DND-41 (cell line): ENCODE measurements at regions not wholly inside any gene's neighbourhood (a gene's known extent, or its start where the extent isn't known, plus 50 kb on each side); places are given as distances from the start of the nearest gene placed in this dataset.
"Not testable (repeated sequence)": the region's sequence is repeated elsewhere in the genome, so short reads cannot be mapped to it uniquely, and the experiment has no call there.

Experiments
- ATAC-seq: fragments of 200-7000 bp; cut with Tn5 transposase; 3 replicates; pipeline ENCODE4 v1.9.1; 2021; ENCODE audit warnings: low read depth; ENCODE audit not compliant: insufficient read depth
- DNase-seq: peaks from one replicate; pipeline ENCODE4 v3.0.0-alpha.2; 2020
- H2AFZ ChIP-seq: 2 replicates; pipeline ENCODE4 v1.6.0; 2012; ENCODE audit warnings: low read depth, low read length
- H3K27ac ChIP-seq: 2 replicates; pipeline ENCODE4 v1.5.1; 2012; ENCODE audit warnings: low read length, inconsistent platforms
- H3K27me3 ChIP-seq: fragments of 200-600 bp; sonication (generic); 2 replicates; pipeline ENCODE4 v1.6.0; 2012; ENCODE audit warnings: low read length, mild to moderate bottlenecking, inconsistent platforms; ENCODE audit not compliant: insufficient read depth, poor library complexity
- H3K36me3 ChIP-seq: 2 replicates; pipeline ENCODE4 v1.5.1; 2012; ENCODE audit warnings: low read length, inconsistent platforms; ENCODE audit not compliant: insufficient read depth
- H3K4me1 ChIP-seq: 2 replicates; pipeline ENCODE4 v1.5.1; 2012; ENCODE audit warnings: mild to moderate bottlenecking, low read length; ENCODE audit not compliant: insufficient read depth
- H3K4me2 ChIP-seq: 2 replicates; pipeline ENCODE4 v1.6.0; 2012; ENCODE audit warnings: mild to moderate bottlenecking, moderate library complexity, low read length, inconsistent platforms; ENCODE audit not compliant: insufficient read depth
- H3K4me3 ChIP-seq, 2 experiments: fragments of 200-600 bp in 1 of 2; shearing (Covaris generic) in 1 of 2; 2 replicates each; pipeline ENCODE4 v1.5.1; 2012 to 2016; ENCODE audit warnings: inconsistent platforms in 2 of 2, low read length in 2 of 2, mild to moderate bottlenecking in 2 of 2, low read depth in 1 of 2, moderate library complexity in 1 of 2
- H3K79me2 ChIP-seq: 2 replicates; pipeline ENCODE4 v1.6.0; 2012; ENCODE audit warnings: low read length, inconsistent platforms; ENCODE audit not compliant: insufficient read depth
- H3K9ac ChIP-seq: 2 replicates; pipeline ENCODE4 v1.6.0; 2012; ENCODE audit warnings: low read depth, mild to moderate bottlenecking, inconsistent platforms, low read length, moderate library complexity
- H3K9me3 ChIP-seq: 2 replicates; pipeline ENCODE4 v1.5.1; 2012; ENCODE audit warnings: low read length, moderate library complexity, mild to moderate bottlenecking, inconsistent platforms; ENCODE audit not compliant: insufficient read depth, severe bottlenecking
- H4K20me1 ChIP-seq: 2 replicates; pipeline ENCODE4 v1.6.0; 2012; ENCODE audit warnings: low read length; ENCODE audit not compliant: insufficient read depth
- CTCF ChIP-seq: IDR thresholded peaks from 2 replicates; pipeline ENCODE4 v1.5.1; 2012; ENCODE audit warnings: borderline replicate concordance, low read length, moderate library complexity, mild to moderate bottlenecking; ENCODE audit not compliant: poor library complexity, severe bottlenecking; ENCODE audit errors: extremely low read depth
- EZH2 ChIP-seq: IDR thresholded peaks from 3 replicates; pipeline ENCODE4 v1.6.1; 2012; ENCODE audit warnings: borderline replicate concordance, low read depth, mild to moderate bottlenecking, moderate library complexity, low read length, inconsistent platforms; ENCODE audit not compliant: severe bottlenecking

GRCh38 chr2:147141930-147142329 lies 702.9 kb upstream of the ACVR2A start:
- H2AFZ ChIP-seq: no peak overlapping the region
- no peak for ATAC-seq
- H3K79me2 ChIP-seq: no peaks in the 10 kb centered on the region
- no peaks in the 10 kb centered on the region for H3K4me1 ChIP-seq
- no peak for TF ChIP-seq EZH2
- no peak for TF ChIP-seq CTCF
- H3K4me3 ChIP-seq: no peak overlapping the region
- DNase-seq: no peak
- no peaks in the 10 kb centered on the region for H3K27me3 ChIP-seq
- H3K36me3 ChIP-seq: no peaks in the 10 kb centered on the region
- no peaks in the 10 kb centered on the region for H4K20me1 ChIP-seq
- H3K9me3 ChIP-seq: no peaks in the 10 kb centered on the region
- no peak overlapping the region for H3K9ac ChIP-seq
- no peak overlapping the region for H3K4me2 ChIP-seq
- no peak overlapping the region for H3K27ac ChIP-seq

- H3K27ac ChIP-seq, H3K36me3 ChIP-seq, H3K27me3 ChIP-seq, H4K20me1 ChIP-seq, H3K79me2 ChIP-seq, ATAC-seq, H3K4me1 ChIP-seq, DNase-seq, H3K4me3 ChIP-seq, H2AFZ ChIP-seq, H3K9me3 ChIP-seq, H3K4me2 ChIP-seq, H3K9ac ChIP-seq: not testable (repeated sequence)
Measured at GRCh38 chr2:147139732-147140131, 705.1 kb upstream of the ACVR2A start.

- Histone ChIP-seq H3K36me3 (no peaks in the 10 kb centered on the region), H3K4me1 (no peaks in the 10 kb centered on the region), H3K9me3 (no peaks in the 10 kb centered on the region), H2AFZ (no peak overlapping the region), H4K20me1 (no peaks in the 10 kb centered on the region), H3K9ac (no peak overlapping the region), H3K4me2 (no peak overlapping the region), H3K27me3 (no peaks in the 10 kb centered on the region), H3K79me2 (no peaks in the 10 kb centered on the region), H3K4me3 (no peak overlapping the region), H3K27ac (no peak overlapping the region)
- DNase-seq: no peak
- TF ChIP-seq CTCF (no peak), EZH2 (no peak)
- ATAC-seq: no peak
Measured at GRCh38 chr2:147137711-147138110, 707.1 kb upstream of the ACVR2A start.

GRCh38 chr2:147135376-147135775 lies 709.5 kb upstream of the ACVR2A start:
- no peaks in the 10 kb centered on the region for H3K36me3 ChIP-seq
- TF ChIP-seq CTCF (no peak), EZH2 (no peak)
- no peak overlapping the region for H3K4me2 ChIP-seq
- no peaks in the 10 kb centered on the region for H4K20me1 ChIP-seq
- no peaks in the 10 kb centered on the region for H3K4me1 ChIP-seq
- H3K27me3 ChIP-seq: no peaks in the 10 kb centered on the region
- H3K4me3 ChIP-seq: no peak overlapping the region
- H2AFZ ChIP-seq: no peak overlapping the region
- no peaks in the 10 kb centered on the region for H3K79me2 ChIP-seq
- DNase-seq (no peak), ATAC-seq (no peak)
- H3K9ac ChIP-seq: no peak overlapping the region
- H3K27ac ChIP-seq: no peak overlapping the region
- H3K9me3 ChIP-seq: no peaks in the 10 kb centered on the region
